ENCODE measurements at regions not wholly inside any gene's neighbourhood (a gene's known extent, or its start where the extent isn't known, plus 50 kb on each side); places are given as distances from the start of the nearest gene placed in this dataset.

DNA sequence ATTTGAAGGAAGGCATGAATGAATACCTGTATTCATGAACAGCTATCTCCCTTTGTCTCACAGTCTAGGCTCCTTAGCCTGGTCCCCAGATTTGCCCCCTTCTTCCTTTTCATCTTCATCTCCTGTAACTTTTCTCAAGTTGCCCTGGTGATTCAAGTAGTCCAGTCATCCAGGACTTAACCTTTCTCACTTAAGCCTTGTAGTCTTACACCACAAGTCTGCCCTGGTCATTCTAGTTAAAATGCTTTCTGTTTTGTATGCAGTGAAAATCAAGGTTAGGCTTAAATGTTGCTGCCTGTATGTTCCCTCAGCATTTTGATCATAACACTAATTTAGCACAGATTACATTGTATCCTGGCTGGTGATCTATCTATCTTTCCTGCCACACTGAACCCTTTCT is 58.5 kb upstream of the SLC7A11 start:
- TF ChIP-seq, protein P1, sequence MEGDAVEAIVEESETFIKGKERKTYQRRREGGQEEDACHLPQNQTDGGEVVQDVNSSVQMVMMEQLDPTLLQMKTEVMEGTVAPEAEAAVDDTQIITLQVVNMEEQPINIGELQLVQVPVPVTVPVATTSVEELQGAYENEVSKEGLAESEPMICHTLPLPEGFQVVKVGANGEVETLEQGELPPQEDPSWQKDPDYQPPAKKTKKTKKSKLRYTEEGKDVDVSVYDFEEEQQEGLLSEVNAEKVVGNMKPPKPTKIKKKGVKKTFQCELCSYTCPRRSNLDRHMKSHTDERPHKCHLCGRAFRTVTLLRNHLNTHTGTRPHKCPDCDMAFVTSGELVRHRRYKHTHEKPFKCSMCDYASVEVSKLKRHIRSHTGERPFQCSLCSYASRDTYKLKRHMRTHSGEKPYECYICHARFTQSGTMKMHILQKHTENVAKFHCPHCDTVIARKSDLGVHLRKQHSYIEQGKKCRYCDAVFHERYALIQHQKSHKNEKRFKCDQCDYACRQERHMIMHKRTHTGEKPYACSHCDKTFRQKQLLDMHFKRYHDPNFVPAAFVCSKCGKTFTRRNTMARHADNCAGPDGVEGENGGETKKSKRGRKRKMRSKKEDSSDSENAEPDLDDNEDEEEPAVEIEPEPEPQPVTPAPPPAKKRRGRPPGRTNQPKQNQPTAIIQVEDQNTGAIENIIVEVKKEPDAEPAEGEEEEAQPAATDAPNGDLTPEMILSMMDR (IDR thresholded peaks at IDR 0.05; ENCODE audit: low read length, missing control alignments), result no peak
- H3K4me3 ChIP-seq (replicated peaks; ENCODE audit: low read depth, low read length), result no peak overlapping the region
- DNase-seq (ENCODE audit: low read depth), result no peak

DNA sequence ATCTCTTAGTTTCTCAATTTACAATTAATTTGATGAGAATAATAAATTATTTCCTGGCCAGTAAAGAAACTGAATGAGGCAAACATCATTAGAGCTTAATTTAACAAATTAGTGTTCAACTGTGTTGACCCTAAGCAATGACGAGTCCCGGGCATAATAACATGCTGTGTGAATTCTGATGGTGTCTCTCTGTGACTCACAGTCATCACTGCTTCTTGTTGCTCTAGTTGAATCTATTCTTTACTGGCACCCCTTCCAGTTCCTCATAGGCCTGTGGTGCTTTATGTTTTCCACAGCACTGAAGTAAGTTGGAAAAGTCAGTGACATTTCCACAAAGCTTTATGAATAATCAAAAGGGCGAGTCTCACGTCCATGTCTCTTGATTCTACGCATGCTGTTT is 57.7 kb upstream of the SLC7A11 start:
- no peak overlapping the region for H3K4me3 ChIP-seq (replicated peaks; ENCODE audit: low read depth, low read length)
- no peak for DNase-seq (ENCODE audit: low read depth)
- TF ChIP-seq, protein P1 (IDR thresholded peaks at IDR 0.05; ENCODE audit: low read length, missing control alignments), result no peak

DNA sequence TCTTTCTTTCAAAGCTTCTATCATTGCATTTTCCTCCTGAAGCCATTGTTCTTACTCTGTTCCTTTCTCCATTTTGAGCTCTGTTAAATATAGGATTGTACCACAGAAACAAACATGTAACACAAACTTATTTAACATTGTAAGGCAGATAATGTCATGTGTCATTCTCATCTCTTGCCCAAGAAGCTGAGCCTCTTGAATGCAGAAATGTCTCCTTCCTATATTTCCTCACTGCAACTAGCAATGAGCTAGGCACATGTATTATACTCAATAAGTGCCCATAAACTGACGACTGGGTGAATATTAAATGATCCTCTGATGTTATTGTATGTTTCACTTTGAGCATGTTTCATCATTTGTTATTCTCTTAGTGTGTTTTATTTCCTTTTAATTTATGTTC is 56.7 kb upstream of the SLC7A11 start:
- no peak overlapping the region for H3K4me3 ChIP-seq (replicated peaks; ENCODE audit: low read depth, low read length)
- no peak for DNase-seq (ENCODE audit: low read depth)

DNA sequence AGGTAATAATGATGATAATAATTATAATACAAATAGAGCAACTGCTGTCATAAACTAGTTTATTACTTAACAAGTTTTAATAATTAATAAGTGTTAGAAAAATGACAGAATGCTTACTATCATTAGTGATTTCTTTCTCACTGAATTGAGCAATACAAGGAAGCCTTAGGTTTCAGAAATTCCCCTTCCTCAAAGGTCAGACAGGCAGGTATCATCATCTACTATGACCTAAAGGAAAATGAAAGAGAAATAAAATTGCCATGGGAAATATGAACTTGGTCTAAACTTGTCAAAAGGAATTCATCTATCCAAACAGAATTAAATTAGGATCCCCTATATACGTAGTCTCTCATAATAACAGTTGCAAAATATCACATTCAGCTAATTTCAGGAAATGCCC is 56.3 kb upstream of the SLC7A11 start:
- TF ChIP-seq, protein P1 (IDR thresholded peaks at IDR 0.05; ENCODE audit: low read length, missing control alignments), result no peak
- no peak for DNase-seq (ENCODE audit: low read depth)
- H3K4me3 ChIP-seq (replicated peaks; ENCODE audit: low read depth, low read length), result no peak overlapping the region

More for the DNA sequence above, 56.7 kb upstream of the SLC7A11 start:
- TF ChIP-seq, protein P1 (IDR thresholded peaks at IDR 0.05; ENCODE audit: low read length, missing control alignments), result no peak

DNA sequence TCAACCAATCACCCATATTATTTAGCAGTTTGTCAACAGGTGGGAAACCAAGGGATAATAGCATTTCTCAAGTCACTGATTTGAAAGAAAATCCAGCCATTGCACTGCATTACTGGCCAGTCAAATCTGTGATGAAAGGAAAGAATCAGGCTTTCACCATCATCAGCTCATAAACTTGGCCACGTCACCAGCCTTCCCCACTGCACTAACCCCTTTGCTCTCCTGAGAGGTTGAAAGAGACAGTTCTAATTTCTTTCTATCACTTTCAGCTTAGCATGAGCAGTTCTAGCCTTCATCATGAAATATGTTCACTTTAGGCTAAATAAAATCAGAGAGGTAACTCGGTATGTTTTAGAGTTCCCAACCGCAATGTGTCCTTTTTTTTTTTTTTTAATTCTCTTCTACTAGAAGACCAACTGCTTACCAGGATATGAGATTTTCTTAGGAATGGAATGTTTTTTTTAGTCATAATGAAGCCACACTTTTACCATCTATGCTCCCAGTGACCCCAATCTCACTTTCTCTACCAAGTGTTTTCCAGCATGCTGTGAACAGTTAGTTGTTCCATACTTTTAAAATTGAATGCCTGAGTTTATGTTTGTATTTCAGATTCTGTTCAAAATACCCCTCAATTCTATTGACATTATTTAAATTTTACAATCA is 55.7 kb upstream of the SLC7A11 start:
- DNase-seq (ENCODE audit: low read depth), result no peak
- TF ChIP-seq, protein P1 (IDR thresholded peaks at IDR 0.05; ENCODE audit: low read length, missing control alignments), result no peak
- H3K4me3 ChIP-seq (replicated peaks; ENCODE audit: low read depth, low read length), result no peak overlapping the region

DNA sequence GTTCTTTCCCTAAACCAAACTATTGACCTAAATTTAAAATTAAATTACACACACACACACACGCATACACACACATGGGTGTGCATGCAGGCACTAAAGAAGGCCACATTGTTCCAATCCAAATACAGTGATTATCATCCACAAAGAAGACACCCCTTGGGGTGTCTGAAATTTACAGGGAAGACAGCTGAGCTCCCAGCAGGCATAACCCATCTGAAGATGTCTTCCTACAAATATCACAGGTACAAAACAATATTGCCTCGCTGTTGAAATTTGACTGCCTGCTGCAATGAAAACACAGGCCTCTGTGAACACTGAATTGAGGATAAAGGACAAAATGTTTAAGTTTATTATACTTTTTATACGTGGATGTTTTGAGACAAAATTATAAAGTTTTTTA is 50.2 kb upstream of the SLC7A11 start:
- TF ChIP-seq, protein P1 (IDR thresholded peaks at IDR 0.05; ENCODE audit: low read length, missing control alignments), result no peak
- no peak overlapping the region for H3K4me3 ChIP-seq (replicated peaks; ENCODE audit: low read depth, low read length)
- no peak for DNase-seq (ENCODE audit: low read depth)

All from fibroblast of pulmonary artery (primary cell).